HCT116 (cell line): ENCODE measurements at regions not wholly inside any gene's neighbourhood (a gene's known extent, or its start where the extent isn't known, plus 50 kb on each side); places are given as distances from the start of the nearest gene placed in this dataset.
"Not testable (repeated sequence)": the region's sequence is repeated elsewhere in the genome, so short reads cannot be mapped to it uniquely, and the experiment has no call there.

Experiments used
- ATF3 ChIP-seq: IDR thresholded peaks from 2 replicates; pipeline ENCODE4 v1.6.1; 2012
- CBX3 ChIP-seq: IDR thresholded peaks from 2 replicates; pipeline ENCODE4 v1.6.1; 2012; ENCODE audit warnings: low read depth
- CEBPB ChIP-seq: IDR thresholded peaks from 2 replicates; pipeline ENCODE4 v1.6.1; 2012; ENCODE audit warnings: low read depth
- CTCF ChIP-seq, 3 experiments: fragments of 200-600 bp in 1 of 3; sonication (generic) in 1 of 3; IDR thresholded peaks in 2 of 3; conservative IDR thresholded peaks in 1 of 3; 2 replicates each; pipeline ENCODE4 v1.5.1; 2012 to 2017; ENCODE audit warnings: low read depth in 2 of 3, low read length in 2 of 3, antibody characterized with exemption in 1 of 3, borderline replicate concordance in 1 of 3, control low read depth in 1 of 3, mild to moderate bottlenecking in 1 of 3, mixed read lengths in 1 of 3, mixed run types in 1 of 3, moderate library complexity in 1 of 3; ENCODE audit not compliant: insufficient read depth in 1 of 3
- EZH2 ChIP-seq: fragments of 200-600 bp; sonication (generic); IDR thresholded peaks from 2 replicates; pipeline ENCODE4 v1.6.1; 2017; ENCODE audit warnings: antibody characterized with exemption, mixed run types
- MAX ChIP-seq: IDR thresholded peaks from 2 replicates; pipeline ENCODE4 v1.6.1; 2012
- POLR2A ChIP-seq: IDR thresholded peaks from 2 replicates; pipeline ENCODE4 v1.7.0; 2011; ENCODE audit warnings: borderline replicate concordance; ENCODE audit not compliant: insufficient read depth, insufficient read length; ENCODE audit errors: extremely low read depth
- POLR2AphosphoS5 ChIP-seq: IDR thresholded peaks from 2 replicates; pipeline ENCODE4 v1.6.1; 2011; ENCODE audit warnings: mild to moderate bottlenecking, low read depth, low read length, moderate library complexity
- RAD21 ChIP-seq: IDR thresholded peaks from 2 replicates; pipeline ENCODE4 v1.6.1; 2012; ENCODE audit warnings: low read depth, mild to moderate bottlenecking
- REST ChIP-seq: IDR thresholded peaks from 2 replicates; pipeline ENCODE4 v1.6.1; 2012; ENCODE audit warnings: low read depth
- SP1 ChIP-seq: IDR thresholded peaks from 2 replicates; pipeline ENCODE4 v1.6.1; 2012; ENCODE audit warnings: low read depth
- ZBTB33 ChIP-seq: IDR thresholded peaks from 2 replicates; pipeline ENCODE4 v1.6.1; 2011; ENCODE audit warnings: mild to moderate bottlenecking, low read length, moderate library complexity; ENCODE audit not compliant: insufficient replicate concordance; ENCODE audit errors: extremely low read depth
- ZFX ChIP-seq: fragments of 450-650 bp; IDR thresholded peaks from 2 replicates; pipeline ENCODE4 v1.6.1; 2017

GRCh38 chr20:1814861-1815260 lies 80.3 kb upstream of the SIRPA start:
- not testable (repeated sequence) for TF ChIP-seq CTCF (IDR thresholded peaks at IDR 0.05 in 2 of 3, conservative IDR thresholded peaks at IDR 0.05 in 1 of 3; ENCODE audit: borderline replicate concordance in 1 of 3, insufficient read depth in 1 of 3, low read depth in 2 of 3, low read length in 2 of 3); SP1; ZBTB33; CEBPB; MAX; ATF3; RAD21; POLR2AphosphoS5; ZFX; REST; EZH2; POLR2A; CBX3
